RWPE1 (cell line): ENCODE measurements at regions not wholly inside any gene's neighbourhood (a gene's known extent, or its start where the extent isn't known, plus 50 kb on each side); places are given as distances from the start of the nearest gene placed in this dataset.

Experiments
- CTCF ChIA-PET: fragments of 350-600 bp; sonication (Branson Sonifier 250); formaldehyde crosslinking; extraction: SDS; loops from one replicate; lab custom pipeline; 2021; lab: Yijun Ruan, JAX
- POLR2A ChIA-PET: fragments of 400-600 bp; formaldehyde crosslinking; extraction: SDS; loops from one replicate; lab custom pipeline; 2020; ENCODE audit warnings: antibody characterized with exemption; ENCODE audit not compliant: low non-redundant PET; lab: Yijun Ruan, JAX
- DNase-seq: peaks from one replicate; pipeline ENCODE4 v3.0.0; 2012; ENCODE audit warnings: low spot score
- H3K27ac ChIP-seq: fragments of 450-650 bp; 2 replicates; pipeline ENCODE4 v1.5.1; 2017
- CTCF ChIP-seq: fragments of 450-650 bp; conservative IDR thresholded peaks from 2 replicates; pipeline ENCODE4 v1.5.1; 2017; ENCODE audit warnings: low read depth, mild to moderate bottlenecking

GRCh38 chr18:44156776-44157335 is 523.8 kb upstream of the SETBP1 start:
- POLR2A ChIA-PET, result no interaction called here
- no peak for TF ChIP-seq CTCF
- CTCF ChIA-PET, result no interaction called here
- DNase-seq, result no peak
- H3K27ac ChIP-seq, result no peak overlapping the region

DNA sequence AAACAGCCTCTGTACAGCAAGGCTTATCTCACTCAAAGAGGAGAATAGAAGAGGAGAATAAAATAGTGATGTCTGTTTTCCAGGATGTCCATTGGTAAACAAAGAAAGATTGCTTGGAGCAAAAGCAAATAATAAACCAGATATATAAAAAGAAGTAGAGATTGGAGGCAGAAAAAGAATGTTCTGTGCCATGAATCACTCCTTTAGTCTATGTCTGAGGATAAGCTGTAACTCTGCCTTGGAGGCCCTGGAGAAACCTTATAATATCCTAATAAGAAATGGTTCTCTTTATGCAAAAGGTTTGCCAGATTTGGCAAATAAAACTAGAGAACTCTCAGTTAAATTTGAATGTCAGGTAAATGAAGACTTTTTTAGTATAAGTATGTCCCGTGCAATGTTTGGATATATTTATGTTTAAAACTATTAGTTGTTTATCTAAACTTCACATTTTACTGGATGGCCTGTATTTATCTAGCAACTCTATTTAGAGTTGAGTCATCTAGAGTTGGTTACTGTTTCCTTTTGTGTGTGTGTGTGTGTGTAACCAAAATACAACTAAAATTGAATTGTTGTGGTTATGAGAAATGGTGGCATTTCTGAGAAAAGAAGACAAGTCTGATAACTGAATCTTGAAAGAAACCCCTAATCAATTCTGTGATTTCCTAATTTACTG is 510.3 kb upstream of the SETBP1 start:
- H3K27ac ChIP-seq, result no peak overlapping the region
- DNase-seq, result no peak
- TF ChIP-seq CTCF, result no peak
- ChIA-PET CTCF (no interaction called here), POLR2A (no interaction called here)

GRCh38 chr18:44171301-44171700 is 509.4 kb upstream of the SETBP1 start:
- ChIA-PET CTCF (no interaction called here), POLR2A (no interaction called here)
- DNase-seq, result no peak
- no peak for TF ChIP-seq CTCF
- no peak overlapping the region for H3K27ac ChIP-seq

DNA sequence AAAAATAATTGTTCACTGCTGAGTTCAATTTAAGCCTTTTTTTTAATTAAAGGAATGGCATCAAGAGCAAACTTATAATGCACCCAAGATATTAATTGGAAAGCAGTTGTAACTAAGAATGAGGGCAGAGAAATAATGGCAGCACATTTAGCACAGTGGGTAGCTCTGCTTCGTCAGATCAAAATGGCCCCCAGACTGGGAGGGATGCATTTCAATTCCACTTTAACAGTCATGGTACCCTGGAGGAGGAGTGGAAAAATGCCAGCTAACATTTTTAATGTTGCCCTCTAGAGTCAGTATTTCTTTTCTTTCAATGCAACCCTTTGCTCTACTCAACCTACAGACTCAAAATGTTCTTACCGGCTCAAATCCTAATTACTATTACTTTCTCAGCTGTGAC is 504.8 kb upstream of the SETBP1 start:
- CTCF ChIA-PET, result no interaction called here
- DNase-seq, result no peak
- POLR2A ChIA-PET, result no interaction called here

GRCh38 chr18:44178476-44178875 is 502.2 kb upstream of the SETBP1 start:
- ChIA-PET CTCF (interaction anchor here (0.6 kb wide), 1 partner anchor 1086 kb away, joined by 3 read pairs; no protein-coding TSS in a partner anchor), POLR2A (no interaction called here)
- DNase-seq, result no peak
- H3K27ac ChIP-seq, result no peak overlapping the region
- no peak for TF ChIP-seq CTCF

More for the DNA sequence above, 504.8 kb upstream of the SETBP1 start:
- no peak for TF ChIP-seq CTCF
- H3K27ac ChIP-seq, result no peak overlapping the region

DNA sequence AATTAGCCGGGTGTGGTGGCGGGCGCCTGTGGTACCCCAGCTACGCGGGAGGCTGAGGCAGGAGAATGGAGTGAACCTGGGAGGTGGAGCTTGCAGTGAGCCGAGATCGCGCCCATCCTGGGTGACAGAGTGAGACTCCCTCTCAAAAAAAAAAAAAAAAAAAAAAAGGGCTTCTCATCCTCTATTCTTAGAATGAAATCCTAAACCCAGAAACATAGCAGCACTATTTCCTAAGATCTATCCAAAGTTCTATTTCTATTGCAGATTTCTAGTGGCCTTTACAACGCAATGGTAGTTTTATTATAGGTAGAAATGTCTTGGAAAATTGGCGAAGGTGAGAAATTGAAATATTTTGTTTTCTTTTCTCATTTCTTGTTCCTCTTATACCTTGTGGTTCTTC is 501.0 kb upstream of the SETBP1 start:
- DNase-seq, result no peak
- no peak for TF ChIP-seq CTCF
- ChIA-PET POLR2A (no interaction called here), CTCF (no interaction called here)
- H3K27ac ChIP-seq, result no peak overlapping the region
